Esophagus muscularis mucosa (tissue), 4 donors: ENCODE measurements at regions not wholly inside any gene's neighbourhood (a gene's known extent, or its start where the extent isn't known, plus 50 kb on each side); places are given as distances from the start of the nearest gene placed in this dataset.
"Not testable (repeated sequence)": the region's sequence is repeated elsewhere in the genome, so short reads cannot be mapped to it uniquely, and the experiment has no call there.

Source experiments
- DNase-seq: peaks from one replicate; pipeline ENCODE4 v3.0.0-alpha.2; 2017; ENCODE audit errors: extremely low spot score
- H3K27ac ChIP-seq, 4 donors: fragments of 200-600 bp; sonication (generic); replicated peaks in 1 of 4; 1 replicate in 3 of 4; 2 replicates in 1 of 4; pipeline ENCODE4 v1.5.1; 2016 to 2019; ENCODE audit warnings: mild to moderate bottlenecking in 1 of 4
- H3K27me3 ChIP-seq, 4 donors: fragments of 200-600 bp; sonication (generic); one replicate each; pipeline versions ENCODE4 v1.5.1 to v1.6.0; 2016 to 2019
- H3K36me3 ChIP-seq, 4 donors: fragments of 200-600 bp; sonication (generic); one replicate each; pipeline ENCODE4 v1.5.1; 2016 to 2019
- H3K4me1 ChIP-seq, 4 donors: fragments of 200-600 bp; sonication (generic); one replicate each; pipeline ENCODE4 v1.5.1; 2016 to 2019
- H3K4me3 ChIP-seq, 4 donors: fragments of 200-600 bp; sonication (generic); 1 replicate in 2 of 4; 2 replicates in 2 of 4; pipeline ENCODE4 v1.5.1; 2016 to 2019; ENCODE audit warnings: mild to moderate bottlenecking in 4 of 4, moderate library complexity in 1 of 4
- H3K9me3 ChIP-seq, 4 donors: fragments of 200-600 bp; sonication (generic); 1 replicate in 3 of 4; 2 replicates in 1 of 4; pipeline ENCODE4 v1.5.1; 2016 to 2019
- WGBS: methylation state at CpG from one replicate; pipeline ENCODE4 v1.1.5; 2018; 5-methylcytosine and 5-hydroxymethylcytosine counted together
- intact Hi-C: fragments of 100-400 bp; cut with DNase I; formaldehyde crosslinking; loops from one replicate; pipeline ENCODE4 v1.15.1; 2023
- small RNA-seq, 3 donors: library from RNA; depleted of rRNA; stranded (forward); fragments of <200 nt; gene quantifications; one replicate each; pipeline ENCODE3, GENCODE V24; 2016

- H3K27ac ChIP-seq, H3K9me3 ChIP-seq, DNase-seq, H3K4me1 ChIP-seq, H3K36me3 ChIP-seq, H3K27me3 ChIP-seq, H3K4me3 ChIP-seq, intact Hi-C loops: not testable (repeated sequence)
- WGBS, result no CpG with 5 or more reads among the region's 11 CpGs
Observed at GRCh38 chr7:153989742-153990425, 62.3 kb upstream of the DPP6 start.

GRCh38 chr7:153991471-153991870 is 60.7 kb upstream of the DPP6 start:
- WGBS, result 66% methylated on average over 3 of the region's 3 CpGs
- H3K27me3 ChIP-seq, DNase-seq, intact Hi-C loops, H3K4me3 ChIP-seq, H3K36me3 ChIP-seq, H3K9me3 ChIP-seq, H3K27ac ChIP-seq, H3K4me1 ChIP-seq: not testable (repeated sequence)

- WGBS, result 85% methylated on average over 2 of the region's 2 CpGs
- H3K27ac ChIP-seq, H3K4me3 ChIP-seq, DNase-seq, H3K4me1 ChIP-seq, H3K36me3 ChIP-seq, H3K27me3 ChIP-seq, H3K9me3 ChIP-seq, intact Hi-C loops: not testable (repeated sequence)
Observed at GRCh38 chr7:153993402-153993801, 58.8 kb upstream of the DPP6 start.

- H3K36me3 ChIP-seq, DNase-seq, H3K4me3 ChIP-seq, H3K27me3 ChIP-seq, H3K9me3 ChIP-seq, intact Hi-C loops, H3K27ac ChIP-seq, H3K4me1 ChIP-seq: not testable (repeated sequence)
- WGBS, result 63% methylated on average over 1 of the region's 4 CpGs
Observed at GRCh38 chr7:153998896-153999295, 53.3 kb upstream of the DPP6 start.

Small RNAs in the stretch of these regions (small RNA-seq; reads per million reads assigned to genes)
- gene AC005588.1 (0 reads per million in 3 donors), gene AC079809.1 (0 reads per million in 3 donors)
